ENCODE measurements at regions not wholly inside any gene's neighbourhood (a gene's known extent, or its start where the extent isn't known, plus 50 kb on each side); places are given as distances from the start of the nearest gene placed in this dataset.
"Not testable (repeated sequence)": the region's sequence is repeated elsewhere in the genome, so short reads cannot be mapped to it uniquely, and the experiment has no call there.

DNA sequence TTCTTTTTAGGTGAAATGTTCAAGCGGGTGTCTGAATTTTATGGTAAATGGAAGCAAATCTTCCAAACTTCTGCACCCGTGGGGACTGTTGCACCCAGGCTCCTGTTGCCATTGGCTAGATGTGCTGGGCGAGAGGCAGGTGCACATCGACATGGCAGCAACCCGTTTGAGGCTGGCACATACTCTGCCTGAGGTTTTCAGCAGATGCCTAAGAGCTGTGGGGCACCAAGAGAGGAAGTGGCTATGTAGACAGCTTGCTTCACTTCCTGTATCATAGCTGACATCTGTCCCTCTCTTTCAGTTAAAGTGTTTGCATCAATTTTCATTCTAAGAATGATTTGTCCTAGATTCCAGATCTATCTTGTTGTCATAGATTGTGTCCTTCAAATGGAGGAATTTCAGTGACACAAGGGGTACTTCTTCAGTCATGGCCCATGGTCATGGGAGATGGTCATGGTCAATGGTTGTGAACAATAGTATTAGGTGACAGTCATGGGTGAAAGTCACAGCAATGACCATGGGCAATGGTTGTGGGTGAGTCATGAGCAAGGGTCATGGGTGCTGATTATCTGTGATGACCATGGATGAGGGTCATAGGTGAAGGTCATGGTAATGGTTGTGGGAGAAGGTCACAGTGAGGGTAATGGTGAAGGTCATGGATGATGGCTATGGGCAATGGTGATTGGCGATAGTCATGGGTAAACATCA lies 115.1 kb upstream of the IRX4 start:
- no peak for DNase-seq (ENCODE audit: low read depth)
- H3K4me3 ChIP-seq (ENCODE audit: low read depth, low read length), result no peak overlapping the region
- TF ChIP-seq CTCF (IDR thresholded peaks at IDR 0.05; ENCODE audit: control insufficient read depth, extremely low read depth, insufficient read depth), result no peak

- TF ChIP-seq CTCF (IDR thresholded peaks at IDR 0.05; ENCODE audit: control insufficient read depth, extremely low read depth, insufficient read depth), result no peak
- H3K4me3 ChIP-seq (ENCODE audit: low read depth, low read length), result no peak overlapping the region
- DNase-seq (ENCODE audit: low read depth), result no peak
These were observed 112.8 kb upstream of the IRX4 start for GRCh38 chr5:1995491-1995890.

GRCh38 chr5:1987471-1987870 lies 104.7 kb upstream of the IRX4 start:
- no peak for TF ChIP-seq CTCF (IDR thresholded peaks at IDR 0.05; ENCODE audit: control insufficient read depth, extremely low read depth, insufficient read depth)
- no peak for DNase-seq (ENCODE audit: low read depth)
- H3K4me3 ChIP-seq (ENCODE audit: low read depth, low read length), result no peak overlapping the region

DNA sequence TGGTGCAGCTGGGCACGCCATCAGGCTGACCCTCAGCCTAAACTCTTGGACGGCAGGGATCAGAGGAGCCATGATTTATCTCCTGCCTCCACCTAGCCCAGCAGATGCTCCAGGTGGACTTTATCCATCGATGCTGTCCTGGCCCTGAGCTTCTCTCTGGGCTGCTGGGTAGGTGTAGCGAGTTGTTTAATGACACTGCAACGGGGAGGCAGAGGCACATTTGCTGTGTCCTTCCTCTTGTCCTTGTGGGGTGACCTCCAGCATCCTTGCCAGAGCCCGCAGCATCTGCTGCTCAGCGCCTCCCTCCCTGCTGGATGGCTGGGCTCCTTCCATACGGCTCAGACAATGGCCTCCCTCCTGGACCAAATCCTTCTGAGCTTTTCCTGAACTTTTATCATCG lies 103.1 kb upstream of the IRX4 start:
- no peak for DNase-seq (ENCODE audit: low read depth)
- no peak for TF ChIP-seq CTCF (IDR thresholded peaks at IDR 0.05; ENCODE audit: control insufficient read depth, extremely low read depth, insufficient read depth)
- no peak overlapping the region for H3K4me3 ChIP-seq (ENCODE audit: low read depth, low read length)

DNA sequence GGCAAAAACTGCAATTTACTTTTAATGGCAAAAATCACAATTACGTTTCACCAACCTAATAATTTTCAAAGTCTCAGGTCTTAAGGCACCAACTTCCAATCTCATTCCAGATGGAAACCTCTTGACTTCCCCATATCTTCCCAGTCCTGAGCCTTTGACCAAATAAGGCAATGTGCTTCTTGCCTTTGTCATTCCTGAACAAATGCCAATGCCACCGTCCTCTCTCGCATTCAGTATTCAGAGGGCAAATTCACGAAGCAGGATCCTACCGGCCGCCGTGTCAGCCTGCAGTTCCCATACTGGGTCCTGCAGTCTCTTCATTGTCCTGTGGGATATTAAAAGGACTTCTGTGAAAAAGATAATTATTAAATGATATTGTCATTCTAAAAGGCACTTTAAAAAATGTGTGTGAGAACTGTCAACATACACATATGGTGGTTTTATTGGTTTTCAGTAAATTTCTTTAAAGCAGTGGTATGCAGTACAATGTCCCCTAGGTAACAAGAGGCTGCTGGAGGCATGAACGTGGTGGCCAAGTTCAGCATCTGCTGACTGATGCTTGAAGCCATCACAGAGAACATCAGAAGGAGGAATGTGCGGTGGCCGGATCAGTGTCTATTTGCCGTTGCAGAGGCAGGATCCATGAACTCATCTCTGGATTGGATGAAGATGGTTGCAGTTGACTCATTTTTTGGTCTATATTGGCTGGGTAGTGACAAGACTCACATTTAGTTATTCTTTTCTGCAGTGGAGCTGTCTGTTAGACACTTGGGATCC lies 101.4 kb upstream of the IRX4 start:
- TF ChIP-seq CTCF (IDR thresholded peaks at IDR 0.05; ENCODE audit: control insufficient read depth, extremely low read depth, insufficient read depth), result no peak
- DNase-seq (ENCODE audit: low read depth), result peak; percentile 17

GRCh38 chr5:1983401-1983800 lies 100.7 kb upstream of the IRX4 start:
- TF ChIP-seq CTCF (IDR thresholded peaks at IDR 0.05; ENCODE audit: control insufficient read depth, extremely low read depth, insufficient read depth), result no peak
- DNase-seq (ENCODE audit: low read depth), result no peak
- H3K4me3 ChIP-seq (ENCODE audit: low read depth, low read length), result no peak overlapping the region

More for the DNA sequence above, 101.4 kb upstream of the IRX4 start:
- no peak overlapping the region for H3K4me3 ChIP-seq (ENCODE audit: low read depth, low read length)

GRCh38 chr5:1982561-1982960 lies 99.8 kb upstream of the IRX4 start:
- not testable (repeated sequence) for DNase-seq (ENCODE audit: low read depth)

More at GRCh38 chr5:1982561-1982960, 99.8 kb upstream of the IRX4 start:
- H3K4me3 ChIP-seq (ENCODE audit: low read depth, low read length), result not testable (repeated sequence)
